Progenitor cell of endocrine pancreas (in vitro differentiated cells): ENCODE measurements at regions not wholly inside any gene's neighbourhood (a gene's known extent, or its start where the extent isn't known, plus 50 kb on each side); places are given as distances from the start of the nearest gene placed in this dataset.

Source experiments
- DNase-seq: peaks from one replicate; pipeline ENCODE4 v3.0.0; 2021; ENCODE audit warnings: low spot score; ENCODE audit not compliant: unreplicated experiment
- H3K27ac Mint-ChIP-seq: 2 replicates; pipeline ENCODE4 v1.8.0; 2021; ENCODE audit warnings: mild to moderate bottlenecking, moderate library complexity, mixed read lengths
- H3K27me3 Mint-ChIP-seq: 2 replicates; pipeline ENCODE4 v1.8.0; 2021; ENCODE audit warnings: mixed read lengths
- H3K36me3 Mint-ChIP-seq: 2 replicates; pipeline ENCODE4 v1.8.0; 2022; ENCODE audit warnings: mixed read lengths; ENCODE audit not compliant: insufficient read depth
- H3K4me1 Mint-ChIP-seq: 2 replicates; pipeline ENCODE4 v1.8.0; 2021; ENCODE audit warnings: low read depth, mixed read lengths
- H3K4me3 Mint-ChIP-seq: 2 replicates; pipeline ENCODE4 v1.8.0; 2021; ENCODE audit warnings: low read depth, mild to moderate bottlenecking, moderate library complexity, mixed read lengths
- H3K9me3 Mint-ChIP-seq: 2 replicates; pipeline ENCODE4 v1.8.0; 2021; ENCODE audit warnings: low read depth, mixed read lengths
- CTCF ChIP-seq: fragments of 200-600 bp; sonication (generic); IDR thresholded peaks from one replicate; pipeline ENCODE4 v1.5.0; 2021; ENCODE audit warnings: antibody characterized with exemption, mild to moderate bottlenecking; ENCODE audit not compliant: unreplicated experiment

DNA sequence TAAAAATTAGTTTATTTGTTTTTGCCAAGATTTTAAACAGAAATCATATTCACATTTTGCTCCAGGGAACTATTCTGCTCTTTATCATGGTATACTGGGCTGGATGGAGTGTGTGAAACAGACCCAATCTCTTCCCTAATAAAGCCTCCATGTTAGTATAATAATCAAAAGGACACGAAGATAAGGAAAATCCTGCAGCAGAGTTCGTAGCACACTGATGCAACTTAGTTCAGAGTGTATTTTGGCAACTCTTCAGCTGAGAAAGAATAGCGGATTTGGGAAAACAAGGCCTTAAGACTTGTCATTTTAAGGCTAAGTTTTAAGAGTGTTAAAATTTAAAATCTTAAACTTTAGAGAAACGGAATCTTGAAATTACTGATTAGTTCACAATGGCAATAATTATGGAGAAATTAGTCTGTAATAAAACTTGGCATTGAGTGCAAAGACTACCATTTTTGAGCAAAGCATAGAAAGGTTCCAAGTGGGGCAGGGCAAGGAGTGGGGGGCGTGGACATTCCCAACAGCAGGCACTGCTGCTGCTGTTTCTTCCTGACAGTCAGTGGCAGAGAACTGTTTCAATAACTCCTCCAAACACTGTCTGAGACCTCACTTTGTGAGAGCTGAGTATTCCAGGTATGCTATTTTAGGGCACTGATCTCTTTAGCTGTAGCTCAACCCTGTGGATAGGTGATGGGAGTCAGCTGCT is 225.0 kb downstream of the HRH4 start:
- no peak overlapping the region for H3K27ac Mint-ChIP-seq
- H3K9me3 Mint-ChIP-seq: peaks cover 9% of the 10 kb centered on the region
- H3K36me3 Mint-ChIP-seq: no peaks in the 10 kb centered on the region
- no peak for DNase-seq
- TF ChIP-seq CTCF: no peak
- no peaks in the 10 kb centered on the region for H3K4me1 Mint-ChIP-seq
- no peaks in the 10 kb centered on the region for H3K27me3 Mint-ChIP-seq
- no peak overlapping the region for H3K4me3 Mint-ChIP-seq

GRCh38 chr18:24695168-24695567 is 234.7 kb downstream of the HRH4 start:
- Mint-ChIP-seq H3K4me3 (no peak overlapping the region), H3K27me3 (no peaks in the 10 kb centered on the region), H3K9me3 (peaks cover 12% of the 10 kb centered on the region), H3K27ac (no peak overlapping the region), H3K4me1 (no peaks in the 10 kb centered on the region), H3K36me3 (no peaks in the 10 kb centered on the region)
- TF ChIP-seq CTCF: no peak
- DNase-seq: no peak

DNA sequence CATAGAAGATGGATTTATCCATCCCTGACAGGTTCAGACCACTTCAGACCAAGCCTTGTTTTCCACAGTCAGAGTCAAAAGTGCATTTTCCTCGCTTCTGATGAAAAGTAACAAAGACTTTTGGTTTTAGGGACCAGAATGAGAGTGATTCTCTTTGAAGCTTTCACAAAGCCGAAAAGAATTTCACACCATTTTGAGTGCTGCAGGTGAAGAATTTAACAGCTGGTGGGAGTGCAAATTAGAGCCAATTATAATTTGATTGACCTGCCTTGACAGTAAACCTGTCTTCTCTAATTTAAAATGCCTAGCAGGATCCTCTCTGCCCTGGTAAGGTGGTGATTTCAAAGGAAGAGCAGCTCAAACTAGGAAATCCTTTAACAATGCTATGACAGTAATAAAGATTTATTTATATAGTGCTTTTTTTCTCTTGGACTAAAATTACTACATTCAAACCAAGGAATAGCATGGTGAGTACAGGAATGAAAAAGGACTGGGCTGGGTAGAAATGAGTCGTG is 241.6 kb downstream of the HRH4 start:
- peaks cover 9% of the 10 kb centered on the region for H3K9me3 Mint-ChIP-seq
- H3K36me3 Mint-ChIP-seq: peaks cover 2% of the 10 kb centered on the region
- H3K27ac Mint-ChIP-seq: no peak overlapping the region
- no peak for DNase-seq
- no peaks in the 10 kb centered on the region for H3K4me1 Mint-ChIP-seq
- TF ChIP-seq CTCF: no peak
- no peaks in the 10 kb centered on the region for H3K27me3 Mint-ChIP-seq
- H3K4me3 Mint-ChIP-seq: no peak overlapping the region

GRCh38 chr18:24703316-24703715 is 242.9 kb downstream of the HRH4 start:
- Mint-ChIP-seq H3K4me1 (no peaks in the 10 kb centered on the region), H3K9me3 (peaks cover 9% of the 10 kb centered on the region), H3K27ac (no peak overlapping the region), H3K4me3 (no peak overlapping the region), H3K27me3 (no peaks in the 10 kb centered on the region), H3K36me3 (peaks cover 2% of the 10 kb centered on the region)
- no peak for TF ChIP-seq CTCF
- no peak for DNase-seq

DNA sequence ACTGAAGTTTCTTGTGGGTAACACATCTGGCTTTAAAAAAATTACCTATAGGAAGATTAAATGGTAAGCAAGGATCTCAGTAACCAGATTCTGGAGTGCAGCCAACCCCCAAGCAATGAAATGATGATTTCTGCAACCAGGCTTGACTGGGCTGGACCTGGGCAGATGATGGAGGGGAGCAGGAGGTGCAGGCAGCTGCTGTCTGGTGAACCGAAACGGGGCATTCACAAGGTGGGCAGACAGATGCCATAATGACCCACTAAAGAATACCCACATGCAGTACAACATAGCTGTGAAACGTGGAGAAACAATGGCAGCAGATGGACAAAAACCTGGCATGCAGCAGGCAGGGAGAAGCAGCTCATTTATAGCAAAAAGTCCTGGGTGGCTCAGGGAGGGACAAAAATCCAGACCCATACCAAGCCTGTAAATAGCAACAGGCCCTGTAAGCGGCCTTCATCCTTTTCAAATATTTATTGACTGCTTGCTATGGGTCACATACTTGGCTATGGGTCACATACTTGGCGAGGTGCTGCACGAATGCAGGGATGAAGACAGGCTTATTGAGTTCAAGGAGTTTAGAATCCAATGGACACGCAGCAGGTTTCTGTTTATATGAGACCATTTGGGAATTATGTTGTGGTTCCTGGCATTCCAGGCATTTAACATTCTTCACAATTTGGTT is 244.7 kb downstream of the HRH4 start:
- DNase-seq: no peak
- Mint-ChIP-seq H3K27ac (no peak overlapping the region), H3K36me3 (peaks cover 2% of the 10 kb centered on the region), H3K4me3 (no peak overlapping the region), H3K4me1 (no peaks in the 10 kb centered on the region), H3K9me3 (peaks cover 9% of the 10 kb centered on the region), H3K27me3 (no peaks in the 10 kb centered on the region)
- TF ChIP-seq CTCF: no peak
